ENCODE measurements at regions not wholly inside any gene's neighbourhood (a gene's known extent, or its start where the extent isn't known, plus 50 kb on each side); places are given as distances from the start of the nearest gene placed in this dataset.

- no peak for TF ChIP-seq CTCF (IDR thresholded peaks at IDR 0.05)
- TF ChIP-seq EZH2 (IDR thresholded peaks at IDR 0.05): no peak
- no peak for TF ChIP-seq EZH2phosphoT487 (IDR thresholded peaks at IDR 0.05)
Measured at GRCh38 chr12:38123566-38124246, 192.9 kb upstream of the ALG10B start.
